B cell (primary cell): ENCODE measurements at regions not wholly inside any gene's neighbourhood (a gene's known extent, or its start where the extent isn't known, plus 50 kb on each side); places are given as distances from the start of the nearest gene placed in this dataset.

Source experiments
- EZH2 ChIP-seq: IDR thresholded peaks from 2 replicates; pipeline ENCODE4 v1.6.1; 2012; ENCODE audit warnings: borderline replicate concordance, low read depth, mild to moderate bottlenecking, moderate library complexity, low read length; ENCODE audit not compliant: insufficient read depth, poor library complexity, severe bottlenecking
- TF ChIP-seq, protein P1 (sequence below): fragments of 200-600 bp; IDR thresholded peaks from one replicate; pipeline ENCODE4 v1.8.0; 2022; ENCODE audit warnings: antibody characterized with exemption, mild to moderate bottlenecking

DNA sequence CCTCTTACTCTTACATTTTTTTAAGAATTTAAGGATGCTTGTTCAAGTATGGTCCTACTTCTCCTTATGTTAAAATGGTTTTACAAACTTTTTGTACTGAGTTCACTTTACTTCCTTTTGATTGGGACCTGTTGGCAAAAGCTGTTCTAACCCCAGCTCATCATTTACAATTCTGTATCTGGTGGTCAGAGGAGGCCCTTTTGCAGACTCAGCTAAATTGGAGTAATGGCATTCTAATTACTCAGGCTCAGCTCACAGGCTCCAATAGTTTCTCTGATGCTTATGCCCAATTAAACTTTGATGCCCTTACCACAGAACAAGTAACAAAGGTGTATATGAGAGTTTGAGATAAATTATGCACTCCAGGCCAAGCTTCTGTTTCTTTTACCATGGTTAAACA lies 1632.0 kb downstream of the UQCRFS1 start:
- TF ChIP-seq, protein P1, sequence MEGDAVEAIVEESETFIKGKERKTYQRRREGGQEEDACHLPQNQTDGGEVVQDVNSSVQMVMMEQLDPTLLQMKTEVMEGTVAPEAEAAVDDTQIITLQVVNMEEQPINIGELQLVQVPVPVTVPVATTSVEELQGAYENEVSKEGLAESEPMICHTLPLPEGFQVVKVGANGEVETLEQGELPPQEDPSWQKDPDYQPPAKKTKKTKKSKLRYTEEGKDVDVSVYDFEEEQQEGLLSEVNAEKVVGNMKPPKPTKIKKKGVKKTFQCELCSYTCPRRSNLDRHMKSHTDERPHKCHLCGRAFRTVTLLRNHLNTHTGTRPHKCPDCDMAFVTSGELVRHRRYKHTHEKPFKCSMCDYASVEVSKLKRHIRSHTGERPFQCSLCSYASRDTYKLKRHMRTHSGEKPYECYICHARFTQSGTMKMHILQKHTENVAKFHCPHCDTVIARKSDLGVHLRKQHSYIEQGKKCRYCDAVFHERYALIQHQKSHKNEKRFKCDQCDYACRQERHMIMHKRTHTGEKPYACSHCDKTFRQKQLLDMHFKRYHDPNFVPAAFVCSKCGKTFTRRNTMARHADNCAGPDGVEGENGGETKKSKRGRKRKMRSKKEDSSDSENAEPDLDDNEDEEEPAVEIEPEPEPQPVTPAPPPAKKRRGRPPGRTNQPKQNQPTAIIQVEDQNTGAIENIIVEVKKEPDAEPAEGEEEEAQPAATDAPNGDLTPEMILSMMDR = no peak
- TF ChIP-seq EZH2 = no peak
